NOMO-1 treated with DMSO at 0.1 percent for 48 hours (cell line): ENCODE measurements at regions not wholly inside any gene's neighbourhood (a gene's known extent, or its start where the extent isn't known, plus 50 kb on each side); places are given as distances from the start of the nearest gene placed in this dataset.
"Not testable (repeated sequence)": the region's sequence is repeated elsewhere in the genome, so short reads cannot be mapped to it uniquely, and the experiment has no call there.

Source experiments
- DNase-seq: peaks from one replicate; lab custom pipeline; 2025; ENCODE audit not compliant: unreplicated experiment; lab: John Stamatoyannopoulos, UW

GRCh38 chr1:166489670-166490436, 323.1 kb upstream of the FAM78B start:
- peak; percentile 82 for DNase-seq

DNA sequence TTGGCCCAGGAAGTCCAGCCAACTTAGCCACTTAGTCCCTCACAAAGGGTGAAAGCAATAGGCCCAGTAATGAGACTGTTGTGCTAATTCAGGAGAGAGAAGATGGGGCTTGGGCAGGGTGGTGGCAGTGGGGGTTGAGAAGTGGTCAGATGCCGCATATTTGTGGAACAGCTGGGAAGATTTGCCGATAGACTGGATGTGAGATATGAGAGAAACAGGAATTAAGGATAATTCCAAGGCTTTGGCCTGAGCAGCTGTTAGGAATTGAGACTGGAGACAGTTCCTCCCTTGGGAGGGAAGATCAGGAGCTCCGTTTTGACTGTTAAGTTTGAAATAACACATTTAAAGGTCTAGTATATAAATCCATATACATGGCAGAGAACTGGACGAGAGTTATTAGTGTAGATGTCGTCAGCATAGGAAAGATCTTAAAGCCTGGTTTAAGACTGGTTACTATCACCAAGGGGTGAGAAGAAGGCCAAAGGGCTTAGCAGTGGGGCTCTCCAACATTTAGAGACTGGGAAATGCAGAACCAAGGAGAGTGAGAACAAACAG, 323.7 kb upstream of the FAM78B start:
- no peak for DNase-seq

- DNase-seq: not testable (repeated sequence)
These were observed 327.0 kb upstream of the FAM78B start for GRCh38 chr1:166493765-166494164.

GRCh38 chr1:166507347-166507746, 331.9 kb upstream of the POGK start:
- no peak for DNase-seq

DNA sequence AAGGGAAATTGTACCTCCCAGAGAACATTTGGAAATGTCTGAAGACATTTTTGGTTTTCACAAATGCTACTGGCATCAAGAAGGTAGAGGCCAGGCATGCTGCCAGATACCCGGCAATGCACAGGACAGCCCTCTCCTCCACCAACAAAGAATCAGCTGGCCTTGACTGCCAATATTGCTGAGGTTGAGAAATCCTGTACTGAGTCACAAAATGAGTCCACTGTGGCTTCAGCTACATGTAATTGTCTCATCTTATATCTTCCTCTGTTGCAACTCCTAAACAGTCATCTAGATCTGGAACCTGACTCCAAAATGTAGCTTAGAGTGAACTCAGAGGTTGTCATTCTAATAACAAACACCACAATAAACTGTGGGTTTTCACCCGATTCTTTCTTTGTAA, 327.5 kb upstream of the POGK start:
- DNase-seq: peak; percentile 96

GRCh38 chr1:166514067-166514466, 325.2 kb upstream of the POGK start:
- DNase-seq: no peak

- no peak for DNase-seq
These were observed 311.5 kb upstream of the POGK start for GRCh38 chr1:166527752-166528151.

DNA sequence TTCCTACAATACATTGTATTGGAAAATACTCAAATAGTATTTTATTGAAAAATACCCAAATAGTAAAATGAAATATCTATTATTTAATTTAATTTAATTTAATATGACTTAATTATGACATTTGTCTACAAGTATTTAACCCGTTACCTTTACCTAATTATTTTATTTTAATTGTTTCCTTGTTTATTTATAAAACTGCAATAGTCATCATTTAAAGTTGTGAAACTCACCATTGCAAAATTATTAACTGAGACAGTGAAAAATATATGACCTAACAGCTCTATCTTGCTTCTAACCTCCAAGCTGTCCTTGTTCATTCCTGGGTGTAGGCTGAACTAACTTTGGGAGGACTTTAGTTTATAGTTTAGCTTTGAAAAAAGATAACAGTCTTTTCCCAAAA, 300.6 kb upstream of the POGK start:
- no peak for DNase-seq

GRCh38 chr1:166544036-166544435, 295.2 kb upstream of the POGK start:
- DNase-seq: no peak

DNA sequence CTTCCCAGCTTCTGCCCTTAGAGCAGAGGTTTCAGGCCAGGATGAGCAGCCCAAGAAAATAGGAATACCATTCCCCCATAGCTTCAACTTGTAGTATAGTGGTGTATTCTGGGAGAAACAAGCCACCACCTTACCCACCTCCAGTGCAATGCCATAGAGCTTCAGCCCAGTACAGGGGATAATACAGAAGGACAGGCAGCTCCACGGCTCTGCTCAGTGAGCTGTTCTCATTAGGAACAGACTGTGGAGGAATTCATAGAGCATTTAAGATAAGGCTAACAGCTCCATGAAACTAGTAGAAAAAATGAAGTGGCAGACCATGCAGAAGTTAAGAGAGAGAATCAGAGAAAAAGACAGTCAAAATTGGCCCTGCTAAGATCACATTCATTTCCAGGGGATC, 294.7 kb upstream of the POGK start:
- DNase-seq: no peak

- no peak for DNase-seq
These were observed 286.6 kb upstream of the POGK start for GRCh38 chr1:166552706-166553105.

- DNase-seq: no peak
These were observed 268.3 kb upstream of the POGK start for GRCh38 chr1:166570954-166571353.

DNA sequence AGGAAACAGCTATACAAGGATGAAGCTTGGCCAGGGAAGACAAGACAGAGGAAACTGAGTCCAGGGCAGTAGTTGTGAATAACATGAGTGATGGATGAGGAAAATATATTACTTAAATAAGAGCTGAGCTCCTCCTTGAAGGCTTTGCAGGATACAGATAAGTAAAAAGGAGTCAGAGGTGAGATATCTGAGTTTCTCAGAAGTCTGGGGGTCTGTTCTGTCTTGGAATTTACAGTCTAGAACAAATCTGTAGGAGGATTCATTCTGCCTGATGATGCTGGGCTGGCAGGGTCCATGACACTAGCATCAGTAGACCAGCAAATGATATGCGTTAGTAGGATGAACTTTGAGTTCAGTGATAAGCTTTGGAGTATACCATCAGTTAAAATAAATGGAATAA, 266.1 kb upstream of the POGK start:
- DNase-seq: no peak

DNA sequence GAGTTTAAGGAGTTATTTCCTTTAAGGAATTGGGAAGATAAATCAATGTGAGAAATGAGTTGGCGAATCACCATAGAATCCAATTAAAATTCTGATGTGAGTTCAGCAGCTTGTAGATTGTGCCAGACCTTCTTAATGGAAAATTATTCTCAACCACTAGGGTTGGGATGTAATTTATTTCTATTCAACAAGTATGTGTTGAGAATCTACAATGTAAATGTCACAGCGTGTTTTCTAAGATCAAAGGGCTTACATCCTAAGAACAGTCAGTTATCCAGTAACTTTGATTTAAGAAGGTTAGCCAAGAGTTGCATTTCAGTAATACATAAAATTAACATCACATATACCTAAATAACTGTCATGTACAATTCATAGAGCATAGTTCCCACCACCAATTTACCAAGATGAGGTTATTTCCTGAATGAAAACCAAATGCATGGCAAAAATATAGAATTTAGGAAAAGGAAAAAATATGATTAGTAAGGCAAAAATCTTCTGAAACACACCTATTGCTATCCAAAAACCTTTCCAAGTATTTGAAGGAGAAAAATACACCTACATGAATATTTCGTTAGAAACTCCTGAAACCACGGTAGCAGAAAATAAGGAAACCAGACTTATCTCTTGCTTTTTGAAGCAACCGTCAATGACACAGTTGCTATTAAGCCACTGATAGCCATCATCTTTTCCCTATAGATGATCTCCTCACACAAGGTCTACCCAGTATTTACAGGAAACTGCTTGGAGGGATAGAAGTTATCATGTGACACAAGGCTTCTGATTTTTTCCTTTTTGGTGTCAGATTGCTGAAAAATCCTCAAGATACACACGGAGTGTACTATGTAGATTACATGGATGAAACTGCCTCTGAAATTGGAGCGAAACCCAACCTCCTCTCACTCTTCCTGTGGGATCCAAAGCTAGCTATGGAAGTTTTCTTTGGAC, 259.4 kb upstream of the POGK start:
- no peak for DNase-seq

- DNase-seq: no peak
These were observed 250.5 kb upstream of the POGK start for GRCh38 chr1:166588741-166589140.

DNA sequence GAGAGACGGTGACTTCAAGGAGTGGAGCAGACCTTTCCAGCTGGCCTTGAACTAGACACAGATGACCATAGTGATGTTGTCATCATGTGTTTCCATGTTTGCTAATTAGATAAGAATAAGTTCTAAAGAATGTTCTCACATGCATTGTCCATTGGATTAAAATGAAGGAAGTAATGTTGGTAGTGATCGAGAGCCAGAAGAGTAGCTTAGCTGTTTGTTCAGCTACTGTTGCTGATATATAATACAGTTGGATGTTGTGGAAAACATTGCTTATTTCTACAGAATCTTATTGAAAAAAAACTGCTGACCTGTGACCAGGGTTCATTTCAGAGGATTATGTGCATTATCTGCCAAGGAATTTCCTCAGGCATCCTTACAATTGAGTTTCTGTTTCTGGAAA, 249.1 kb upstream of the POGK start:
- no peak for DNase-seq

DNA sequence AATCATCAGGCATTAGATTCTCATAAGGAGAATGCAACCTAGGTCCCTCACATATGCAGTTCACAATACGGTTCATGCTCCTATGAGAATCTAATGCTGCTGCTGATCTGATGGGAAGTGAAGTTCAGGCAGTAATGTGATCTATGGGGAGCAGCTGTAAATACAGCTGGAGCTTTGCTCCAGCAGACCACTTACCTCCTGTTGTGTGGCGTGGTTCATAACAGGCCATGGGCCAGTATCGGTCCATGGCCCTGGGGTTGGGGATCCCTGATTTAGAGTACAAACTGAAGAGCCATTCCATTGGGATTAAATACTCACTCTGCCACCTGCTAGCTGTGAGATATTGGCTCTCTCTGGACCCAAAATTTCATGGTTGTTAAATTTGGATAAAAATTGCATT, 244.6 kb upstream of the POGK start:
- no peak for DNase-seq

DNA sequence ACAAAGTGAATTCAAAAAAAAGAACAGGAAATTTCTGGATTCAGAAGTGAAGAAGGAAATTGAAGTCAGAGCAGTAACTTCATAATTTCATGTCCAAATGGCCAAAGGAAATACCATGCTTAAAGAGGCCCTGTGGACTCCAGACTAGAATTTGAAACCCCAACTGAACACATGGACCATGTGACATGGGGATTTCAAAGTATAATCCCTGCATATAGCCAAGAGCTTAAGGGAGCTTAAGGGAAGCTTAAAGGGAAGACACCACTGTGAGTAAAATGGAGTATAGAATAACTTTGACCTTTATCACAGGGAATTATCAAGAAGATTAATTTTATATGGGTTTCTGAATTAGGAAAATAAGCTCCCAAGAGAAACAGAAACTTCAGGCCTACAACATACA, 241.8 kb upstream of the POGK start:
- no peak for DNase-seq

DNA sequence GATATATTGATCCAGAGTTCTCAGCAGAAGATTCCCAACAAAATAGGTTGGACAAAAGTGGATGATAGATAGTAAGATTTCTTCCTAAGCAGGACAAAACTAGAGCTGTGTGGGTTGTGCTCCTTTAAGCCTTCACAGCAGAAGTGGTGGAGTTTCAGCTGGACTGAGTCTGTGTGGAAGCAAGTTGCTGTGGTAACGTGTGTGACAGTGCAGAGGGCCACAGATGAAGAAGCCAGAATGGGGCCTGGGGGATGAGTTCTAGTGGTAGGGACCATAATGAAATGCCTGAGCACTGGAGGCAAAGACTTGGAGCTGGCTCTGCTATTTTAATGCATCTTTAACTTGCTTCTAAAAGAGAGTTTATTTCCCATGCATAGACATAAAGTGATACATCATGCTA, 238.7 kb upstream of the POGK start:
- no peak for DNase-seq

DNA sequence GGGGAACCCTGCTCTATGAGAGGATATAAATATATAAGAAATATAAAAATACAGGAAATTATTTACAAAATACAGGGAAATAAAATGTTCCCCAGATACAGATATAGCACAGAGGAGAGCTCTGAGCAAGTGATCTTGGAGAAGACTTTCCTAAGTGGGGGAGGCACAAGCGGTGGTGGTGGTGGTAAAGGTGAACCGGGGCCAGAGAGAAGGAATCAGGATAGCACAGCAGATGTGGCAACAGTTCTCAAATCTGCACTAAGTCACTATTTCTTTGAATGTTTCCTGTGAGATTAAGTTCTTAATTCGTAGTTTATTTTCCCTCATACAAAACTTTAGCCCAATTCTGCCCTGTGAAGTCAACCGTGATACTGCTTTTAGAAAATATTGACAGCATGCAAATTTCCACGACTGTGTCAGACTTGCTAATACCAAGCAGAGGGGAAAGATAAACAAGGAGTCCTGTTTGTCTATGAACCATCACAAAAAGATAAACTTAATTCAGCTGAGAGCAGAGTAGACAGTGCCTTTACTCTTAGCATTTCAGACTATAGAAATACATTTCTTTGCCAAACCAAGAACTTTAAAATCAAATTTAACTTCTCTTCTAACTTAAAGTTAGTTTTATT, 237.5 kb upstream of the POGK start:
- no peak for DNase-seq

- DNase-seq: not testable (repeated sequence)
These were observed 236.5 kb upstream of the POGK start for GRCh38 chr1:166602801-166603200.
